HUES48 (cell line): ENCODE measurements at regions not wholly inside any gene's neighbourhood (a gene's known extent, or its start where the extent isn't known, plus 50 kb on each side); places are given as distances from the start of the nearest gene placed in this dataset.

Experiments
- H3K27ac ChIP-seq: one replicate; pipeline ENCODE4 v1.7.0; 2013; ENCODE audit warnings: low read depth, low read length, inconsistent platforms
- H3K27me3 ChIP-seq: 2 replicates; pipeline ENCODE4 v1.6.1; 2013; ENCODE audit warnings: mild to moderate bottlenecking, low read length; ENCODE audit not compliant: control insufficient read depth, insufficient read depth
- H3K36me3 ChIP-seq: 2 replicates; pipeline ENCODE4 v1.6.1; 2013; ENCODE audit warnings: low read length; ENCODE audit not compliant: control insufficient read depth, insufficient read depth
- H3K4me1 ChIP-seq: 2 replicates; pipeline ENCODE4 v1.6.1; 2013; ENCODE audit warnings: mild to moderate bottlenecking, low read length; ENCODE audit not compliant: control insufficient read depth, insufficient read depth
- H3K4me3 ChIP-seq: 2 replicates; pipeline ENCODE4 v1.5.1; 2013; ENCODE audit warnings: mild to moderate bottlenecking, low read depth, low read length
- H3K9ac ChIP-seq: 2 replicates; pipeline ENCODE4 v1.6.1; 2013; ENCODE audit warnings: mild to moderate bottlenecking, low read depth, low read length, moderate library complexity
- H3K9me3 ChIP-seq: 2 replicates; pipeline ENCODE4 v1.6.1; 2013; ENCODE audit warnings: low read length; ENCODE audit not compliant: control insufficient read depth, insufficient read depth

GRCh38 chr2:150900913-150901312 is 360.8 kb downstream of the RBM43 start:
- H3K27ac ChIP-seq = no peak overlapping the region
- H3K27me3 ChIP-seq = no peaks in the 10 kb centered on the region
- H3K36me3 ChIP-seq = no peaks in the 10 kb centered on the region
- H3K9ac ChIP-seq = no peak overlapping the region
- H3K4me1 ChIP-seq = no peaks in the 10 kb centered on the region
- H3K4me3 ChIP-seq = no peak overlapping the region
- 0 out of 2 replicates have a peak, but pooled peaks cover 2% of the 10 kb centered on the region for H3K9me3 ChIP-seq

GRCh38 chr2:150895968-150896367 is 365.7 kb downstream of the RBM43 start:
- H3K4me1 ChIP-seq = no peaks in the 10 kb centered on the region
- no peak overlapping the region for H3K4me3 ChIP-seq
- no peaks in the 10 kb centered on the region for H3K36me3 ChIP-seq
- H3K9me3 ChIP-seq = 0 out of 2 replicates have a peak, but pooled peaks cover 2% of the 10 kb centered on the region
- no peak overlapping the region for H3K27ac ChIP-seq
- no peak overlapping the region for H3K9ac ChIP-seq
- no peaks in the 10 kb centered on the region for H3K27me3 ChIP-seq

- Histone ChIP-seq H3K4me3 (no peak overlapping the region), H3K36me3 (no peaks in the 10 kb centered on the region), H3K27ac (no peak overlapping the region), H3K27me3 (no peaks in the 10 kb centered on the region), H3K9me3 (0 out of 2 replicates have a peak, but pooled peaks cover 3% of the 10 kb centered on the region), H3K9ac (no peak overlapping the region), H3K4me1 (no peaks in the 10 kb centered on the region)
These were observed 372.5 kb downstream of the RBM43 start for GRCh38 chr2:150889141-150889540.

GRCh38 chr2:150888337-150888736 is 373.3 kb downstream of the RBM43 start:
- H3K9me3 ChIP-seq = 0 out of 2 replicates have a peak, but pooled peaks cover 3% of the 10 kb centered on the region
- H3K4me1 ChIP-seq = no peaks in the 10 kb centered on the region
- no peak overlapping the region for H3K4me3 ChIP-seq
- no peaks in the 10 kb centered on the region for H3K36me3 ChIP-seq
- H3K27ac ChIP-seq = no peak overlapping the region
- no peaks in the 10 kb centered on the region for H3K27me3 ChIP-seq
- no peak overlapping the region for H3K9ac ChIP-seq

GRCh38 chr2:150887926-150888325 is 373.7 kb downstream of the RBM43 start:
- Histone ChIP-seq H3K9ac (no peak overlapping the region), H3K27me3 (no peaks in the 10 kb centered on the region), H3K36me3 (no peaks in the 10 kb centered on the region), H3K27ac (no peak overlapping the region), H3K4me1 (no peaks in the 10 kb centered on the region), H3K9me3 (0 out of 2 replicates have a peak, but pooled peaks cover 3% of the 10 kb centered on the region), H3K4me3 (no peak overlapping the region)

GRCh38 chr2:150885774-150886386 is 375.8 kb downstream of the RBM43 start:
- H3K9me3 ChIP-seq = 0 out of 2 replicates have a peak, but pooled peaks cover 3% of the 10 kb centered on the region
- H3K4me3 ChIP-seq = no peak overlapping the region
- no peaks in the 10 kb centered on the region for H3K27me3 ChIP-seq
- H3K9ac ChIP-seq = no peak overlapping the region
- H3K27ac ChIP-seq = no peak overlapping the region
- H3K36me3 ChIP-seq = no peaks in the 10 kb centered on the region
- no peaks in the 10 kb centered on the region for H3K4me1 ChIP-seq

GRCh38 chr2:150885236-150885635 is 376.4 kb downstream of the RBM43 start:
- Histone ChIP-seq H3K36me3 (no peaks in the 10 kb centered on the region), H3K9ac (no peak overlapping the region), H3K9me3 (no peaks in the 10 kb centered on the region), H3K4me1 (no peaks in the 10 kb centered on the region), H3K4me3 (no peak overlapping the region), H3K27ac (no peak overlapping the region), H3K27me3 (no peaks in the 10 kb centered on the region)

- Histone ChIP-seq H3K4me3 (no peak overlapping the region), H3K36me3 (no peaks in the 10 kb centered on the region), H3K9ac (no peak overlapping the region), H3K4me1 (no peaks in the 10 kb centered on the region), H3K27me3 (no peaks in the 10 kb centered on the region), H3K27ac (no peak overlapping the region), H3K9me3 (no peaks in the 10 kb centered on the region)
These were observed 378.1 kb downstream of the RBM43 start for GRCh38 chr2:150883613-150883895.

GRCh38 chr2:150882751-150883612 is 378.7 kb downstream of the RBM43 start:
- Histone ChIP-seq H3K4me1 (no peaks in the 10 kb centered on the region), H3K36me3 (no peaks in the 10 kb centered on the region), H3K4me3 (no peak overlapping the region), H3K9me3 (peaks cover 4% of the 10 kb centered on the region; the same call in 1 of the 2 replicates), H3K9ac (no peak overlapping the region), H3K27me3 (no peaks in the 10 kb centered on the region), H3K27ac (no peak overlapping the region)

- H3K27me3 ChIP-seq = no peaks in the 10 kb centered on the region
- no peaks in the 10 kb centered on the region for H3K36me3 ChIP-seq
- H3K4me3 ChIP-seq = no peak overlapping the region
- peaks cover 9% of the 10 kb centered on the region for H3K4me1 ChIP-seq
- H3K9me3 ChIP-seq = peaks cover 4% of the 10 kb centered on the region; the same call in 1 of the 2 replicates
- H3K9ac ChIP-seq = no peak overlapping the region
- no peak overlapping the region for H3K27ac ChIP-seq
These were observed 380.7 kb downstream of the RBM43 start for GRCh38 chr2:150880986-150881385.

- H3K4me3 ChIP-seq = no peak overlapping the region
- no peaks in the 10 kb centered on the region for H3K36me3 ChIP-seq
- no peak overlapping the region for H3K9ac ChIP-seq
- no peaks in the 10 kb centered on the region for H3K27me3 ChIP-seq
- peaks cover 35% of the 10 kb centered on the region for H3K4me1 ChIP-seq
- H3K27ac ChIP-seq = no peak overlapping the region
- H3K9me3 ChIP-seq = peaks cover 4% of the 10 kb centered on the region; the same call in 1 of the 2 replicates
These were observed 383.3 kb downstream of the RBM43 start for GRCh38 chr2:150878356-150878755.
